IPS-NIHi11 (cell line): ENCODE measurements at regions not wholly inside any gene's neighbourhood (a gene's known extent, or its start where the extent isn't known, plus 50 kb on each side); places are given as distances from the start of the nearest gene placed in this dataset.
"Not testable (repeated sequence)": the region's sequence is repeated elsewhere in the genome, so short reads cannot be mapped to it uniquely, and the experiment has no call there.

ENCODE experiments used
- DNase-seq: peaks from one replicate; pipeline ENCODE4 v3.0.0; 2012; ENCODE audit warnings: mixed read lengths, low spot score

GRCh38 chr12:67077617-67078016 is 191.5 kb upstream of the CAND1 start:
- DNase-seq: no peak

DNA sequence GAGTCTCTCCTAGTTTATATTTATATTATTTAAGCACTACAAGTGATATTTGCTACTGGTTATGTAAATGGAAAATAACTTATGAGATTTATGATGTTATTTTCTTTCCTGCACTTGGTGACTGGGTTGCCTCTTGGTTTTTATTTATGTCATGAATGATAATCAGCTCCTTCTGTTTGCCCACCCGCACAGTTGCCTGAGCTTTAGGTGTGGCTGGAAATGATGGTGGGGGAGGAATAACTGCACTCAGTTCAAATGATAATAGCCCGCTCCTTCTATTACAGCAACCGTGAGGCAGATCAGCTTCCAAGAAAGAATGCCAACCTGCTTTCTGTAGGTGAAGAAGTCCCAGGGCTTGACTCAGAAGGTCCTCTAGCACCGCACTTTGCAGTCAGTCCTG is 190.2 kb upstream of the CAND1 start:
- no peak for DNase-seq

DNA sequence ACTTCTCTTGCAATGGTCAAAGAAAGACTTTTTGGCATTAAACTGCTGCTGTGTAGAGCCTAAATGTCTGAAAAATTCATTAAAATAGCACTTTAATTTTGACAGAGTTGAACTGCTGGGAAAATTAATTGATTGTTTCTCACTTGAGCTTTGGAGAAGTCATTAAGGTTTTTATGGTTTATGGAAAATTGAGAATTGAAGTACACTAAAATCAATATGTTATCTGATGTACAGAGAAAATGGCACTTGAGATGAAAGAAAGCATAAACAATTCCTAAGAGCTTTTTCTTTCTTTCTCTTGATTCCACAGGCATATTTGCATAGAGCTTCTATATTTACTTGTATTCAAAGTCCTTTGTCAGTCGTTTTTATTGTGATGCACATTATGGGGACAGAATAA is 188.5 kb upstream of the CAND1 start:
- DNase-seq: no peak

DNA sequence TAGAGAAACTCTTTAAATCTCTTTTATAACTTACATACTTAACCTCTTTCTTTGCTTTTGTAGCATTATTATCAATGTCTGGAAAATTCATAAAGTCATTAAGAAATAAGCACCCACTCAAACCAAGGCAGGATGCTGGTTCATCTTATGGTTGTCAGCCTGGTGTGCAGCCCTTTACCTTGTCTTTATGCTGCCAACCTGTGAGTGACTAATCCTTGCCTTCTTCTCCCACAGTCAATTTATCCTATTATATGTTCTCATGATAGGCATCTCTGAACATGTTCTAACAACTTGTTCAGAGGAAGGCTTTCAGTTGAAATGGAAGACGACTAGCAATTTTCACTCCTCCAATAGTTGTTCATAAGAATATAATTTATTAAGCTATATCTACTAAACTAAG is 186.9 kb upstream of the CAND1 start:
- no peak for DNase-seq

- DNase-seq: no peak
Measured at GRCh38 chr12:67085699-67086098, 183.5 kb upstream of the CAND1 start.

- DNase-seq: no peak
Measured at GRCh38 chr12:67086116-67086515, 183.0 kb upstream of the CAND1 start.

DNA sequence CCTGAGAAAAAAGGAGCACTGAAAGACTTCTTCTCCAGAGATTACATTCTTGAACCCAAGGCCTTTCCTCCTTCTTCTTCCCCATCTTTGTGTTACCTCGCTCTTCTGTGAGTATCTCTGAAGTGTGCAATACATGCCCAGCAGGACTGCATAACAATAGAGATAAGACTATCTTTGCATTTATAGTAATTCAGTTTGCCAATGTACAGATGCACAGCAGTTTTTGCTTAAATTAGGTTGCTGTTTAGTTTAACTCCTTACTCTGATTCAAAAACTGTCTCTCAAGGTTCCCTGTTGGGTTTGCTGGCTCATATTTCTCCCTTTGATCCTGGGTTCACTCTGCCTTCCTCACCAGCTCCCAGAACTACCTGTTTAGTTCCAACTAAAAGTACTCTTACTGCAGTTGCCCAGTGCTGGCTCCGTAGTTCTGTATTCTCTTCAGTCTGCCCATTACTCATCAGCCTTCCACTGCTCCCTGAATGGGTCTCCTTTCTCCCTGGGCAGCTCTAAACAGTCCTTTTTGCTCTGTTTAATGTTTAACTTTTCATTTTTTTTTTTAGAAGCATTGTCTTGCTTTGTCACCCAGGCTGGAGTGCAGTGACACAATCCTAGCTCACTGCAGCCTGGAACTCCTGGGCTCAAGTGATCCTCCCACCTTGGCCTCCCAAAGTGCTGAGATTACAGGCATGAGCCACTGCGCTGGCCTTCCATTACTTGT is 180.6 kb upstream of the CAND1 start:
- no peak for DNase-seq

- no peak for DNase-seq
Measured at GRCh38 chr12:67091204-67091603, 178.0 kb upstream of the CAND1 start.

DNA sequence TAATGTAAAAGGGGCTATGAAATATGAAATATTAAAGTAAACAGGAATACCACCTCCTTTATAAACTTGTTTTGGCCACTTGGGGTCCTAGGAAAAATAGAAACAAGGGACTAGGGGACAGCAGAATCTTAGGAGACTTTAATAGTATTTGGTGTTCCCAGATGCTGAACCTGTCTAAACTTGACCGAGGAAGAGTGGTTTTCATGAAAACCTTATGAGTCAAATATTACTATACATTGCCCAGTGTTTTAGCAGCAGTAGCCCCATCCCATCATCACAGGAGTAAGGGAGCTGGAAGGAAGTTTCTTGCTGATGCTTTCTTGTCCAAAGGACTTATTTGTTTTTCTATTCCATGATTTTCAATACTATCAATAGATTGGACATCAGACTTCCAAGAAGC is 177.5 kb upstream of the CAND1 start:
- DNase-seq: no peak

GRCh38 chr12:67092934-67093333 is 176.2 kb upstream of the CAND1 start:
- DNase-seq: not testable (repeated sequence)

DNA sequence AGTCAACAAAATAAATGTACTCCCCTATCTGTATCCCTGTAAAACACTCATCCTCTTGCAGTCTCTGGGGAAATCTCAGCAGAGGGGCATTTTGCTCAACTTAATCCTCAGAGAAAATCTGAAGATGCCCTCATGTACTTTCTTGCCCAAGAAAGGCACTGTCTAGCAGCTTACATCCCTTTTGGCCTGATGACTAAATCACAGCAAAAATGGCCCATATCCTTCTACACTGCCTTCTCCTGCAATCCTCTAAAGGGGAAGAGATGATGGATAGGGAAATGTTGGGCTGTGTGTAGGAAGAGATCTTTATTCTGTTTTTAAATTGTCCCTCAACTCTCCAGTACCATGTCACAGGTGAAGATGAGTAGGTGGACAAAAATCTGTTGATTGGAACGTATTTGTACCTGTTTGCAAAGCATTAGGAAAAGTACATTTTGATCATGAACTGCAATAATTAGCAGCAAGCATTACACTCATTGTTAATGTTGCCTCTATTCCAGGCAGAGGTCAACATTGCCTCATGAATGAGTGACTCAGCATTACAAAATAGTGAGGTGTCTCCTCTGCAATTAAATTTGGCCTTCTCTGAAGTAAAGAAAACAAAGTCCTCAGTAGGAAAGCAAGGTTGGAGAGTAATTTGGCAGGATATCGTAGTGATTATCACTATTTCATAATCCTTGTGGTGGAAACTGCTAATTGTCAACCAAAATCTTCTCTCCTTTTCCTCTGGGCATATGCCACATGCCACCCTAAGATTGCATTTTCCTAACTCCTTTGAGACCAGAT is 172.4 kb upstream of the CAND1 start:
- DNase-seq: no peak

GRCh38 chr12:67099858-67100257 is 169.3 kb upstream of the CAND1 start:
- no peak for DNase-seq

GRCh38 chr12:67103521-67103920 is 165.6 kb upstream of the CAND1 start:
- DNase-seq: no peak

DNA sequence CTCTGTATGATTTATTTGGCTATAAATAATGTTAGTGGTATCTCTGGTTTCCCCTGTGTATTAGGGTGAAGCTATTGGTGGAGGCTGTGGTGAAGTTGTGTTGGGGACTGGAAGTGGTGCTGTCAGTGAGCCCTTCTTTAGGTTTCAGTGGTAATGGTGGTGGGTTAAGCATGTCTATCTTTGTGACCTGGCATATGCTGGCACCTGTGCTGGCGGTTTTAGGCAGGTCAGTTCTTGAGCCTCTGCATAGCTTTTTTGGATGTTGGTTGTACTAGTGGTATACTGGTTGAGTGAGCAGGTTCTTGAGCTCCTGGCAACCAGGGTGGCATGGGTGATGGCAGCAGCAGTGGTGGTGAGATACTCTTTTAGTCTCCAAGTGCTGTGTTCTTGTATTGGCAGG is 161.9 kb upstream of the CAND1 start:
- no peak for DNase-seq

GRCh38 chr12:67107751-67108269 is 161.3 kb upstream of the CAND1 start:
- no peak for DNase-seq

GRCh38 chr12:67110345-67110744 is 158.8 kb upstream of the CAND1 start:
- not testable (repeated sequence) for DNase-seq

DNA sequence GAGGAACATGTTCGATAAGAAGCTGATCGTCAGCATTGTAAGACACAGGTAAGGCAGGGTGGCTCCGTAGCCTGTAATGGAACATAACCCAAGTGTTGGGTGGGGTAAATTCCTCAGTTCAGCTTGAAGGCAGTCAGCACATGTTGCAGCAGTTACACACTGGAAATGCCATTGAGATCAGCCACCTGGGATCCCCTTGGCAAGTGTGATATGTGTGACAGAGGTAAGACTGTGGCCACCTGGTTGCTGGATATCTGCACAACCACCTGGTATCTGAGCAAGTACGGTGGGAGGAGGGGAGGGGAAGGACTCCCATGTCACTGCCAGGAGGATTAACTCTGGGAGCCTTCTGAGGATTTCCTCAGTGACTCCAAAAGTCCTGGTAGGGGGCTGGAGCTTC is 158.0 kb upstream of the CAND1 start:
- no peak for DNase-seq

- DNase-seq: no peak
Measured at GRCh38 chr12:67112586-67112985, 156.6 kb upstream of the CAND1 start.

DNA sequence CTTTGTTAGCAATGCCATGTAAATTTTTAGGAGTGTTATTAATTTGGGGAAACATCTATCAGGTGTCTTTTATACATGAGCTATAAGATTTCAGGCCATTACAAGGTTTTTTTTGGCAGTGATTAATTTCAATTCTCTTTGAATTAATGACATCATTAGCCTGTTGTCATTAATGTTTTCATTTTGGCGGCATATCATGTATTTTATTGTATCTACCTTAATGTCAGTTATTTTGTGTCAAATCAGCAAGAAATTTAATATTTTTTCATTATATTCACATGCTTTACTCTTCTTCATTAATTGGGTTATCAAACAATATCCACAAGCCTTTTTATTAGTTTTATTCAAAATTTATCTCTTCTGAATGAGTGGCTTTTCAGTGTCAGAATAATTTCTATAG is 153.0 kb upstream of the CAND1 start:
- DNase-seq: no peak

- DNase-seq: no peak
Measured at GRCh38 chr12:67122584-67122983, 146.6 kb upstream of the CAND1 start.

GRCh38 chr12:67137256-67137655 is 131.9 kb upstream of the CAND1 start:
- DNase-seq: no peak

- DNase-seq: peak; percentile 11
Measured at GRCh38 chr12:67141296-67142018, 127.7 kb upstream of the CAND1 start.

DNA sequence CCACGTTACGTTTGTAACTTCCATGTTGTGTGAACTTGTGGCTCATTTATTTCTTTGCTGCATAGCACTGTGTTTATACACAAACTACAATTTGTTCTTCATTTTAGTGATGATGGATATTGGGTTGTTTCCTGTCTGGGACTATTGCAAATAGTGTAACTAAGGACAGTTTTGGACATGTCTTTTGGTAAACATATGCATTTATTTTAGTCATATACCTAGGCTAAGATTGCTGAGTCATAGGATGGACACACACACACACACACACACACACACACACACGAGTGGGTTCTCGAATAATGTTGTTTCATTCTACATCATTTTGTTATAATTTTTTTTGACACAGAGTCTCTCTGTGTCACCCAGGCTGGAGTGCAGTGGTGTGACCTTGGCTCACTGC is 123.5 kb upstream of the CAND1 start:
- no peak for DNase-seq
